Breast epithelium (tissue), 4 donors: ENCODE measurements at regions not wholly inside any gene's neighbourhood (a gene's known extent, or its start where the extent isn't known, plus 50 kb on each side); places are given as distances from the start of the nearest gene placed in this dataset.

Experiments used
- DNase-seq, 2 donors: peaks; one replicate each; pipeline ENCODE4 v3.0.0-alpha.2; 2019; ENCODE audit warnings: low spot score in 2 of 2
- H3K27ac ChIP-seq, 2 donors: fragments of 200-600 bp; sonication (generic) in 1 of 2; one replicate each; pipeline ENCODE4 v1.5.1; 2016 to 2019; ENCODE audit warnings: mild to moderate bottlenecking in 1 of 2
- H3K27me3 ChIP-seq, 2 donors: fragments of 200-600 bp; sonication (generic) in 1 of 2; one replicate each; pipeline versions ENCODE4 v1.5.1 to v1.6.0; 2017 to 2019; ENCODE audit warnings: control low read depth in 1 of 2, mild to moderate bottlenecking in 1 of 2
- H3K36me3 ChIP-seq: fragments of 200-600 bp; one replicate; pipeline ENCODE4 v1.5.1; 2019
- H3K4me1 ChIP-seq, 2 donors: fragments of 200-600 bp; sonication (generic); one replicate each; pipeline ENCODE4 v1.5.1; 2016 to 2019; ENCODE audit warnings: control low read depth in 1 of 2
- H3K4me3 ChIP-seq, 3 donors: fragments of 200-600 bp; sonication (generic); 1 replicate in 2 of 3; 2 replicates in 1 of 3; pipeline ENCODE4 v1.5.1; 2016 to 2019; ENCODE audit warnings: mild to moderate bottlenecking in 3 of 3, moderate library complexity in 2 of 3
- H3K9me3 ChIP-seq, 2 donors: fragments of 200-600 bp; sonication (generic) in 1 of 2; one replicate each; pipeline ENCODE4 v1.5.1; 2016 to 2019; ENCODE audit warnings: control low read depth in 1 of 2
- CTCF ChIP-seq, 3 donors: fragments of 450-650 bp; IDR thresholded peaks; one replicate each; pipeline ENCODE4 v1.5.1; 2016 to 2017; ENCODE audit warnings: antibody characterized with exemption in 3 of 3, mild to moderate bottlenecking in 3 of 3, moderate library complexity in 3 of 3
- POLR2A ChIP-seq: fragments of 450-650 bp; IDR thresholded peaks from one replicate; pipeline ENCODE4 v1.6.1; 2016; ENCODE audit warnings: antibody characterized with exemption, mild to moderate bottlenecking, moderate library complexity
- POLR2AphosphoS5 ChIP-seq, 3 donors: sonication (generic); formaldehyde crosslinking; IDR thresholded peaks; one replicate each; pipeline ENCODE4 v1.6.1; 2017; ENCODE audit warnings: antibody characterized with exemption in 3 of 3
- intact Hi-C: fragments of 100-400 bp; cut with DNase I; formaldehyde crosslinking; loops from one replicate; pipeline ENCODE4 v1.15.1; 2023; ENCODE audit warnings: low total_unique reads

- Histone ChIP-seq H3K27me3 (no peaks in the 10 kb centered on the region), H3K36me3 (no peaks in the 10 kb centered on the region), H3K27ac (no peak overlapping the region), H3K4me3 (no peak overlapping the region), H3K9me3 (no peaks in the 10 kb centered on the region), H3K4me1 (no peaks in the 10 kb centered on the region)
- intact Hi-C loops: no loop called here
- no peak for DNase-seq
- TF ChIP-seq POLR2AphosphoS5 (IDR thresholded peaks at IDR 0.05) (no peak), CTCF (IDR thresholded peaks at IDR 0.05) (no peak), POLR2A (no peak)
Observed at GRCh38 chr14:62585247-62585646, 460.0 kb downstream of the KCNH5 start.

- Histone ChIP-seq H3K4me1 (no peaks in the 10 kb centered on the region), H3K36me3 (no peaks in the 10 kb centered on the region), H3K27ac (no peak overlapping the region), H3K4me3 (no peak overlapping the region), H3K27me3 (no peaks in the 10 kb centered on the region), H3K9me3 (peaks cover 0 to 15% of the 10 kb centered on the region in 2 donors)
- TF ChIP-seq POLR2AphosphoS5 (IDR thresholded peaks at IDR 0.05) (no peak), CTCF (IDR thresholded peaks at IDR 0.05) (no peak), POLR2A (no peak)
- intact Hi-C loops: no loop called here
- no peak for DNase-seq
Observed at GRCh38 chr14:62592877-62593276, 452.4 kb downstream of the KCNH5 start.

- no peaks in the 10 kb centered on the region for H3K36me3 ChIP-seq
- H3K4me1 ChIP-seq: no peaks in the 10 kb centered on the region
- no peak overlapping the region for H3K4me3 ChIP-seq
- intact Hi-C loops: no loop called here
- H3K27me3 ChIP-seq: no peaks in the 10 kb centered on the region
- no peak for TF ChIP-seq POLR2A
- TF ChIP-seq CTCF (IDR thresholded peaks at IDR 0.05): no peak
- TF ChIP-seq POLR2AphosphoS5 (IDR thresholded peaks at IDR 0.05): no peak
- no peak for DNase-seq
- no peak overlapping the region for H3K27ac ChIP-seq
- peaks cover 0 to 17% of the 10 kb centered on the region in 2 donors for H3K9me3 ChIP-seq
Observed at GRCh38 chr14:62597143-62597542, 448.1 kb downstream of the KCNH5 start.

- no peak overlapping the region for H3K27ac ChIP-seq
- no peak overlapping the region for H3K4me3 ChIP-seq
- DNase-seq: no peak
- H3K36me3 ChIP-seq: no peaks in the 10 kb centered on the region
- no peaks in the 10 kb centered on the region for H3K4me1 ChIP-seq
- intact Hi-C loops: no loop called here
- no peak for TF ChIP-seq CTCF (IDR thresholded peaks at IDR 0.05)
- no peak for TF ChIP-seq POLR2A
- TF ChIP-seq POLR2AphosphoS5 (IDR thresholded peaks at IDR 0.05): no peak
- peaks cover 0 to 17% of the 10 kb centered on the region in 2 donors for H3K9me3 ChIP-seq
- H3K27me3 ChIP-seq: no peaks in the 10 kb centered on the region
Observed at GRCh38 chr14:62599616-62600385, 445.5 kb downstream of the KCNH5 start.

GRCh38 chr14:62602712-62603111 is 442.5 kb downstream of the KCNH5 start:
- Histone ChIP-seq H3K4me1 (no peaks in the 10 kb centered on the region), H3K36me3 (no peaks in the 10 kb centered on the region), H3K27me3 (no peaks in the 10 kb centered on the region), H3K9me3 (peaks cover 0 to 4% of the 10 kb centered on the region in 2 donors), H3K4me3 (no peak overlapping the region), H3K27ac (no peak overlapping the region)
- DNase-seq: no peak
- intact Hi-C loops: no loop called here
- TF ChIP-seq POLR2AphosphoS5 (IDR thresholded peaks at IDR 0.05) (no peak), CTCF (IDR thresholded peaks at IDR 0.05) (no peak), POLR2A (no peak)
